Spleen (tissue), 11 donors: ENCODE measurements at regions not wholly inside any gene's neighbourhood (a gene's known extent, or its start where the extent isn't known, plus 50 kb on each side); places are given as distances from the start of the nearest gene placed in this dataset.

Source experiments
- DNase-seq: peaks from one replicate; pipeline ENCODE4 v3.0.0-alpha.2; 2020
- H3K27ac ChIP-seq, 8 donors: fragments of 200-600 bp; sonication (generic) in 7 of 8; 1 replicate in 4 of 8; 2 replicates in 4 of 8; pipeline versions ENCODE4 v1.5.0 to v1.8.0; 2016 to 2021; ENCODE audit warnings: inconsistent platforms in 4 of 8, mild to moderate bottlenecking in 4 of 8, moderate library complexity in 1 of 8
- H3K27me3 ChIP-seq, 7 donors: fragments of 200-600 bp; sonication (generic) in 6 of 7; replicated peaks in 1 of 7; 1 replicate in 4 of 7; 2 replicates in 3 of 7; pipeline versions ENCODE4 v1.5.0 to v1.8.0; 2016 to 2021; ENCODE audit warnings: inconsistent platforms in 3 of 7, mild to moderate bottlenecking in 1 of 7
- H3K36me3 ChIP-seq, 6 donors: fragments of 200-600 bp; sonication (generic) in 5 of 6; 1 replicate in 4 of 6; 2 replicates in 2 of 6; pipeline versions ENCODE4 v1.5.0 to v1.8.0; 2016 to 2021; ENCODE audit warnings: inconsistent platforms in 2 of 6
- H3K4me1 ChIP-seq, 6 donors: fragments of 200-600 bp; sonication (generic) in 5 of 6; 1 replicate in 3 of 6; 2 replicates in 3 of 6; pipeline versions ENCODE4 v1.5.0 to v1.8.0; 2016 to 2021; ENCODE audit warnings: inconsistent platforms in 3 of 6
- H3K4me3 ChIP-seq, 8 donors: fragments of 200-600 bp; sonication (generic) in 7 of 8; 1 replicate in 4 of 8; 2 replicates in 4 of 8; pipeline versions ENCODE4 v1.5.0 to v1.8.0; 2016 to 2021; ENCODE audit warnings: inconsistent platforms in 4 of 8, mild to moderate bottlenecking in 4 of 8, moderate library complexity in 2 of 8
- H3K9me3 ChIP-seq, 8 donors: fragments of 200-600 bp; sonication (generic) in 7 of 8; 1 replicate in 4 of 8; 2 replicates in 4 of 8; pipeline versions ENCODE4 v1.5.0 to v1.8.0; 2016 to 2021; ENCODE audit warnings: inconsistent platforms in 4 of 8
- CTCF ChIP-seq, 11 experiments: fragments of 200-600 bp in 7 of 11; fragments of 450-650 bp in 4 of 11; sonication (generic) in 4 of 11; IDR thresholded peaks in 8 of 11; conservative IDR thresholded peaks in 3 of 11; 1 replicate in 7 of 11; 2 replicates in 4 of 11; pipeline versions ENCODE4 v1.4.0 to v1.8.0; 2016 to 2021; ENCODE audit warnings: antibody characterized with exemption in 11 of 11, inconsistent platforms in 4 of 11, mild to moderate bottlenecking in 1 of 11
- POLR2A ChIP-seq, 3 donors: fragments of 450-650 bp; IDR thresholded peaks; one replicate each; pipeline ENCODE4 v1.5.1; 2017; ENCODE audit warnings: antibody characterized with exemption in 3 of 3, mild to moderate bottlenecking in 1 of 3
- POLR2AphosphoS5 ChIP-seq, 3 donors: sonication (generic); formaldehyde crosslinking; IDR thresholded peaks; one replicate each; pipeline ENCODE4 v1.5.1; 2017; ENCODE audit warnings: antibody characterized with exemption in 3 of 3
- WGBS, 5 donors: extraction: QIAGEN DNeasy Blood & Tissue Kit in 3 of 5; methylation state at CpG; one replicate each; pipeline versions ENCODE4 v1.1.5 to v1.1.7; 2013 to 2018; 5-methylcytosine and 5-hydroxymethylcytosine counted together
- intact Hi-C: fragments of 100-400 bp; cut with DNase I; formaldehyde crosslinking; loops from one replicate; pipeline ENCODE4 v1.15.0; 2023; ENCODE audit warnings: low total_unique reads
- donor health status: healthy with polysubstance abuse.
- donor health status: DM: no; HTN: no; CAD: no; lungs with moderate emphysema.
- donor health status: DM: no; HTN: no; CAD: no.
- donor health status: Bipolar disorder and iron deficiency.
- donor health status: healthy.
- donor health status: DM: no; HTN: no; CAD: no.
- donor health status: DM: yes; HTN: yes; CAD: no.

GRCh38 chr2:52365946-52366345 is 1334.0 kb upstream of the NRXN1 start:
- no peak for TF ChIP-seq POLR2A (IDR thresholded peaks at IDR 0.05)
- no peak for TF ChIP-seq POLR2AphosphoS5 (IDR thresholded peaks at IDR 0.05)
- TF ChIP-seq CTCF (IDR thresholded peaks at IDR 0.05 in 8 of 11, conservative IDR thresholded peaks at IDR 0.05 in 3 of 11) = no peak
- Histone ChIP-seq H3K4me3 (no peak overlapping the region), H3K4me1 (no peaks in the 10 kb centered on the region), H3K27me3 (no peaks in the 10 kb centered on the region), H3K9me3 (peaks cover 0 to 18% (median 10%) of the 10 kb centered on the region in 8 donors), H3K36me3 (no peaks in the 10 kb centered on the region), H3K27ac (no peak overlapping the region)
- WGBS, 5 donors = 69 to 86% (median 77%) methylated on average over 2 of the region's 2 CpGs
- intact Hi-C loops = no loop called here
- DNase-seq = no peak

- DNase-seq = no peak
- Histone ChIP-seq H3K27me3 (no peaks in the 10 kb centered on the region), H3K4me1 (no peaks in the 10 kb centered on the region), H3K27ac (no peak overlapping the region), H3K4me3 (no peak overlapping the region), H3K9me3 (peaks cover 0 to 18% (median 3%) of the 10 kb centered on the region in 8 donors), H3K36me3 (no peaks in the 10 kb centered on the region)
- WGBS, 5 donors = 16 to 21% (median 19%) methylated on average over 2 of the region's 2 CpGs
- intact Hi-C loops = no loop called here
- TF ChIP-seq CTCF (IDR thresholded peaks at IDR 0.05 in 8 of 11, conservative IDR thresholded peaks at IDR 0.05 in 3 of 11) = no peak
- TF ChIP-seq POLR2AphosphoS5 (IDR thresholded peaks at IDR 0.05) = no peak
- no peak for TF ChIP-seq POLR2A (IDR thresholded peaks at IDR 0.05)
Observed at GRCh38 chr2:52356556-52356955, 1324.6 kb upstream of the NRXN1 start.

- no peak for DNase-seq
- Histone ChIP-seq H3K27me3 (no peaks in the 10 kb centered on the region), H3K4me1 (no peaks in the 10 kb centered on the region), H3K27ac (no peak overlapping the region), H3K36me3 (no peaks in the 10 kb centered on the region), H3K4me3 (no peak overlapping the region), H3K9me3 (peaks cover 0 to 8% (median 0%) of the 10 kb centered on the region in 8 donors)
- intact Hi-C loops = no loop called here
- TF ChIP-seq CTCF (IDR thresholded peaks at IDR 0.05 in 8 of 11, conservative IDR thresholded peaks at IDR 0.05 in 3 of 11) = no peak
- TF ChIP-seq POLR2AphosphoS5 (IDR thresholded peaks at IDR 0.05) = no peak
- TF ChIP-seq POLR2A (IDR thresholded peaks at IDR 0.05) = no peak
- 79 to 89% (median 80%) methylated on average over 2 of the region's 2 CpGs for WGBS, 5 donors
Observed at GRCh38 chr2:52347292-52347691, 1315.4 kb upstream of the NRXN1 start.

GRCh38 chr2:52345676-52346075 is 1313.7 kb upstream of the NRXN1 start:
- 65 to 86% (median 80%) methylated on average over 4 of the region's 4 CpGs for WGBS, 5 donors

GRCh38 chr2:52345082-52345481 is 1313.2 kb upstream of the NRXN1 start:
- Histone ChIP-seq H3K4me1 (no peaks in the 10 kb centered on the region), H3K9me3 (peaks cover 0 to 4% (median 0%) of the 10 kb centered on the region in 8 donors), H3K36me3 (no peaks in the 10 kb centered on the region), H3K4me3 (no peak overlapping the region), H3K27ac (no peak overlapping the region), H3K27me3 (no peaks in the 10 kb centered on the region)
- DNase-seq = no peak
- intact Hi-C loops = no loop called here
- TF ChIP-seq POLR2A (IDR thresholded peaks at IDR 0.05) = no peak
- no peak for TF ChIP-seq CTCF (IDR thresholded peaks at IDR 0.05 in 8 of 11, conservative IDR thresholded peaks at IDR 0.05 in 3 of 11)
- no peak for TF ChIP-seq POLR2AphosphoS5 (IDR thresholded peaks at IDR 0.05)

More at GRCh38 chr2:52345676-52346075, 1313.7 kb upstream of the NRXN1 start:
- peaks cover 0 to 8% (median 0%) of the 10 kb centered on the region in 8 donors for H3K9me3 ChIP-seq
- H3K36me3 ChIP-seq = no peaks in the 10 kb centered on the region
- no peak overlapping the region for H3K4me3 ChIP-seq
- H3K27ac ChIP-seq = no peak overlapping the region
- no peak for TF ChIP-seq POLR2A (IDR thresholded peaks at IDR 0.05)
- intact Hi-C loops = no loop called here
- no peaks in the 10 kb centered on the region for H3K4me1 ChIP-seq
- H3K27me3 ChIP-seq = no peaks in the 10 kb centered on the region
- no peak for DNase-seq
